Activated naive CD4-positive, alpha-beta T cell treated with anti-CD3 and anti-CD28 coated beads, Interleukin-2, amount 10 ng/mL, durations not matched to agents 7 days and 5 days (primary cell): ENCODE measurements at regions not wholly inside any gene's neighbourhood (a gene's known extent, or its start where the extent isn't known, plus 50 kb on each side); places are given as distances from the start of the nearest gene placed in this dataset.

Source experiments
- CTCF ChIA-PET: fragments of 350-600 bp; sonication (Branson Sonifier 250); formaldehyde crosslinking; loops from one replicate; lab custom pipeline; 2021; ENCODE audit warnings: antibody characterized with exemption; lab: Charles Lee
- DNase-seq: peaks from one replicate; pipeline ENCODE4 v3.0.0-alpha.2; 2020
- H3K27ac Mint-ChIP-seq: one replicate; pipeline ENCODE4 v1.8.0; 2021; ENCODE audit warnings: mild to moderate bottlenecking, moderate library complexity, mixed read lengths
- H3K27me3 Mint-ChIP-seq: one replicate; pipeline ENCODE4 v1.8.0; 2021; ENCODE audit warnings: mild to moderate bottlenecking, mixed read lengths
- H3K36me3 Mint-ChIP-seq: one replicate; pipeline ENCODE4 v1.8.0; 2021; ENCODE audit warnings: mixed read lengths
- H3K4me1 Mint-ChIP-seq: one replicate; pipeline ENCODE4 v1.8.0; 2021; ENCODE audit warnings: mixed read lengths
- H3K4me3 Mint-ChIP-seq: one replicate; pipeline ENCODE4 v1.8.0; 2021; ENCODE audit warnings: mild to moderate bottlenecking, moderate library complexity, mixed read lengths
- H3K9me3 Mint-ChIP-seq: one replicate; pipeline ENCODE4 v1.8.0; 2021; ENCODE audit warnings: mixed read lengths

DNA sequence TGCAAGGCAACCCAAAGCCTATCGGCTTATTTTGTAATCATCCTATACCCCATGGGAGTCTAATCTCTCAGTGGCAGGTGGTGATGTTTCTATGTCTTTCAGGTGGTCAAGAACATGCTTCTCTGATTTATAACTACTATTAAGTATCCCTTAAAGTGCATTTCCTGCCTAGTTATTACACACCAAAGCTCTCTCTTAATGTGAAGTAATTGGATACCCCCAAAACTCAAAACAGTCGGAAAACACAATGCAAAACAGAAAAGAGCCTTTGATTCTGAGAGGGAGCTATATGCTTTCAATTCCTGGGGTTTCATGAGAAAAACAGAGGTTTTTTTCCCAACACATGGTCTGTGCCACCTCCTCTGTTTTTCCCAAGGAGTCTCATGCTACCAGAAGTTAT is 416.4 kb downstream of the CSNK1G3 start:
- no peak for DNase-seq
- CTCF ChIA-PET, result no interaction called here
- Mint-ChIP-seq H3K4me3 (no peak overlapping the region), H3K27me3 (no peaks in the 10 kb centered on the region), H3K27ac (no peak overlapping the region), H3K9me3 (peaks cover 4% of the 10 kb centered on the region), H3K4me1 (no peaks in the 10 kb centered on the region), H3K36me3 (no peaks in the 10 kb centered on the region)

DNA sequence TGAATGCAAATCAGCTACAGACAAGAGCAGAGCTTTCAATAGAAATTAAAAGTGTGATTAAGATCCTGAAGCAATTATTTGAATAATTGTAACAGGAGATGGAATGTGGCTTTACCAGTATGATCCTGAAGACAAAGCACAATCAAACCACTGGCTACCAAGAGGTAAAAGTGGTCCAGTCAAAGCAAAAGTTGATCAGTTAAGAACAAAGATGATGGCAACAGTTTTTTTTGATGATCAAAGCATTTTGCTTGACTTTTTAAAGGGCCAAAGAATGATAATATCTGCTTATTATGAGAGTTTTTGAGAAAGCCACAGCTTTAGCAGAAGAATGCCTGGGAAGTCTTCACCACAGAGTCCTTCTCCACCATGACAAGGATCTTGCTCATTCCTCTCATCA is 409.2 kb downstream of the CSNK1G3 start:
- no peak for DNase-seq
- Mint-ChIP-seq H3K36me3 (no peaks in the 10 kb centered on the region), H3K4me3 (no peak overlapping the region), H3K4me1 (no peaks in the 10 kb centered on the region), H3K27me3 (no peaks in the 10 kb centered on the region), H3K27ac (no peak overlapping the region), H3K9me3 (no peaks in the 10 kb centered on the region)
- CTCF ChIA-PET, result no interaction called here

- H3K36me3 Mint-ChIP-seq, result no peaks in the 10 kb centered on the region
- H3K27me3 Mint-ChIP-seq, result no peaks in the 10 kb centered on the region
- no peak overlapping the region for H3K4me3 Mint-ChIP-seq
- DNase-seq, result no peak
- no peak overlapping the region for H3K27ac Mint-ChIP-seq
- H3K4me1 Mint-ChIP-seq, result no peaks in the 10 kb centered on the region
- peaks cover 5% of the 10 kb centered on the region for H3K9me3 Mint-ChIP-seq
- CTCF ChIA-PET, result no interaction called here
These were observed 404.6 kb downstream of the CSNK1G3 start for GRCh38 chr5:123916345-123917121.

DNA sequence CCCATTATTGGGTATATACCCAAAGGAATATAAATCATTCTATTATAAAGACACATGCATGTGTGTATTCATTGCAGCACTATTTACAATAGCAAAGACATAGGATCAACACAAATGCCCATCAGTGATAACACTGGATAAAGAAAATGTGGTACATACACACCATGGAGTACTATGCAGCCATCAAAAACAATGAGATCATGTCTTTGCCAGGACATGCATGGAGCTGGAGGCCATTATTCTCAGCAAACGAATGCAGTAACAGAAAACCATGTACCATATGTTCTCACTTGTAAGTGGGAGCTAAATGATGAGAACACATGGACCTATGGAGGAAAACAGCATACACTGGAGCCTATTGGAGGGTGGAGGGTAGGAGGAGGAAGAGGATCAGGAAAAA is 402.4 kb downstream of the CSNK1G3 start:
- Mint-ChIP-seq H3K36me3 (no peaks in the 10 kb centered on the region), H3K27ac (no peak overlapping the region), H3K4me3 (no peak overlapping the region), H3K27me3 (no peaks in the 10 kb centered on the region), H3K9me3 (peaks cover 5% of the 10 kb centered on the region), H3K4me1 (no peaks in the 10 kb centered on the region)
- no peak for DNase-seq
- CTCF ChIA-PET, result no interaction called here

- H3K27me3 Mint-ChIP-seq, result no peaks in the 10 kb centered on the region
- no peaks in the 10 kb centered on the region for H3K36me3 Mint-ChIP-seq
- no peaks in the 10 kb centered on the region for H3K9me3 Mint-ChIP-seq
- no peak for DNase-seq
- no peak overlapping the region for H3K27ac Mint-ChIP-seq
- CTCF ChIA-PET, result no interaction called here
- no peak overlapping the region for H3K4me3 Mint-ChIP-seq
- H3K4me1 Mint-ChIP-seq, result no peaks in the 10 kb centered on the region
These were observed 395.4 kb downstream of the CSNK1G3 start for GRCh38 chr5:123907349-123907748.

DNA sequence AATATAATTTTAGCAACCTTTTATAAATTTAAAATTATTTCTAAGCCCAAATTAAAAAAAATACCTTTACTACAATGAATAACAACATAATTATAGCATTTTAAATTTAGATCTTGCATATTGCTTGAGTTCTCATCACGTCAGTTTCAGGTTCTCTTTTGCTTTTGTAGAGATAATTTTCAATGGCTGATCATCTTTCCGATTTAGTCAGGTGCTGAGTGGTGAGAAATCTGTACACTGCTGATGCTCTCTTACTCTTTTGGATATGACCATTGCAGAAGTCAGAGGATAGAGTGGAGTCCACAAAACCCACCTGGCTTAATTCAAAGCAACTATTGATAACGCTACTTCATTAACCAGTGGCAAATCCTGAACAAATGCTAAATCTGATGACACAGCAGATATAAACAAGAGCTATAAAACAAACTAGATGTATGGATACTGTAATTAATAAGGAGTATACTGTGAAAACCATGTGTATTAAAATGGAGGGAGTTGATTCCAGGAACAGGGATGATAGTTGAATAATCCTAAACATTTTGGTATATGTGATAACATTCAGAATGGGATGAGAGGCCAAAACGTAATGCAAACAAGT is 394.8 kb downstream of the CSNK1G3 start:
- H3K4me3 Mint-ChIP-seq, result no peak overlapping the region
- CTCF ChIA-PET, result no interaction called here

GRCh38 chr5:123885081-123885480 is 373.1 kb downstream of the CSNK1G3 start:
- no peak overlapping the region for H3K4me3 Mint-ChIP-seq
- H3K27me3 Mint-ChIP-seq, result no peaks in the 10 kb centered on the region
- CTCF ChIA-PET, result no interaction called here
- no peaks in the 10 kb centered on the region for H3K9me3 Mint-ChIP-seq
- no peak overlapping the region for H3K27ac Mint-ChIP-seq
- no peaks in the 10 kb centered on the region for H3K4me1 Mint-ChIP-seq
- no peaks in the 10 kb centered on the region for H3K36me3 Mint-ChIP-seq
- DNase-seq, result no peak

More for the DNA sequence above, 394.8 kb downstream of the CSNK1G3 start:
- no peak overlapping the region for H3K27ac Mint-ChIP-seq
- no peaks in the 10 kb centered on the region for H3K4me1 Mint-ChIP-seq
- no peaks in the 10 kb centered on the region for H3K27me3 Mint-ChIP-seq
- H3K9me3 Mint-ChIP-seq, result no peaks in the 10 kb centered on the region
- H3K36me3 Mint-ChIP-seq, result no peaks in the 10 kb centered on the region
- DNase-seq, result no peak

GRCh38 chr5:123882965-123883345 is 371.0 kb downstream of the CSNK1G3 start:
- no peak overlapping the region for H3K4me3 Mint-ChIP-seq
- no peaks in the 10 kb centered on the region for H3K9me3 Mint-ChIP-seq
- H3K27ac Mint-ChIP-seq, result no peak overlapping the region
- H3K4me1 Mint-ChIP-seq, result no peaks in the 10 kb centered on the region
- H3K36me3 Mint-ChIP-seq, result no peaks in the 10 kb centered on the region
- CTCF ChIA-PET, result no interaction called here
- no peaks in the 10 kb centered on the region for H3K27me3 Mint-ChIP-seq
- no peak for DNase-seq

GRCh38 chr5:123882319-123882964 is 370.5 kb downstream of the CSNK1G3 start:
- H3K27me3 Mint-ChIP-seq, result no peaks in the 10 kb centered on the region
- no peaks in the 10 kb centered on the region for H3K9me3 Mint-ChIP-seq
- H3K27ac Mint-ChIP-seq, result no peak overlapping the region
- no peak overlapping the region for H3K4me3 Mint-ChIP-seq
- CTCF ChIA-PET, result no interaction called here
- no peaks in the 10 kb centered on the region for H3K36me3 Mint-ChIP-seq
- H3K4me1 Mint-ChIP-seq, result no peaks in the 10 kb centered on the region
- no peak for DNase-seq

- no peaks in the 10 kb centered on the region for H3K36me3 Mint-ChIP-seq
- no peak for DNase-seq
- no peak overlapping the region for H3K27ac Mint-ChIP-seq
- no peaks in the 10 kb centered on the region for H3K9me3 Mint-ChIP-seq
- no peaks in the 10 kb centered on the region for H3K4me1 Mint-ChIP-seq
- CTCF ChIA-PET, result no interaction called here
- no peak overlapping the region for H3K4me3 Mint-ChIP-seq
- H3K27me3 Mint-ChIP-seq, result no peaks in the 10 kb centered on the region
These were observed 369.8 kb downstream of the CSNK1G3 start for GRCh38 chr5:123881759-123882244.

DNA sequence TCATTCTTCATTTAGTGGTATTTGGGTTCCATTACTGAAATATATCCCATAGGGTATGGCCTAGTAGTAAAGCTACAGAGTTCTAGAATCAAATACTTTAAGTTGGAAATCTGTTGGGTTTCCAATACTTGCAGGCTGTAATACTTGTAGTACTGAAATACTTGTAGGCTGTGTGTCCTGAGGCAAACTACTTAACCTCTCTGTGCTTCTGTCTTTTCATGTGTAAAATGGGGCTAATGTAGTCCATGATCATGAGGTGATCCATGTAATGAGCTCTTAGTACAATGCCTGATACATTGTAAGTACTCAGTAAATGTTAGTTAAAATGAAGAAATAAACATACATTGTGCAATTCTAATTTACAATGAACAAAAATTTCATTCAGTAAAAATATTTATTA is 368.9 kb downstream of the CSNK1G3 start:
- H3K9me3 Mint-ChIP-seq, result no peaks in the 10 kb centered on the region
- no peaks in the 10 kb centered on the region for H3K4me1 Mint-ChIP-seq
- H3K27me3 Mint-ChIP-seq, result no peaks in the 10 kb centered on the region
- no peaks in the 10 kb centered on the region for H3K36me3 Mint-ChIP-seq
- CTCF ChIA-PET, result no interaction called here
- no peak overlapping the region for H3K27ac Mint-ChIP-seq
- no peak for DNase-seq
- no peak overlapping the region for H3K4me3 Mint-ChIP-seq

DNA sequence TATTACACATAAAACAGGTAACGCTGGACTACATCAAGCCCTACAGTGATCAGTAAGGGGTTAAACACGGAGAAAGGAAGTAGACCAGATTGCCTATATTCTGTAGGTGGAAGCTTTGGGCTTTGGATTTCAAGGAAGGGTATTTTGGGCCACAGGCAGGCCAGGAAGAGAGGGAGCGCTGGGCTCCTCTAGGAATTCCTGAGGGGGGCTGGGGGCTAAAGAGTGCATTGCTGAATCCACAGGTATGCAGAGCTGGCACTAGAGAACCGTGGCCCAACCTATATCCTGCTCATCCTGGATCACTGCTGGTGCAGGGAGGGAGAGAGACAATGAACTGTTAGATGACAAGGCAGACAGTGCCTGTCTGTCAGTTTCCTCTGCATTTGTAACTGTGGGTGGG is 367.1 kb downstream of the CSNK1G3 start:
- Mint-ChIP-seq H3K9me3 (no peaks in the 10 kb centered on the region), H3K4me3 (no peak overlapping the region), H3K27me3 (no peaks in the 10 kb centered on the region), H3K4me1 (no peaks in the 10 kb centered on the region), H3K27ac (no peak overlapping the region), H3K36me3 (no peaks in the 10 kb centered on the region)
- CTCF ChIA-PET, result no interaction called here
- no peak for DNase-seq

DNA sequence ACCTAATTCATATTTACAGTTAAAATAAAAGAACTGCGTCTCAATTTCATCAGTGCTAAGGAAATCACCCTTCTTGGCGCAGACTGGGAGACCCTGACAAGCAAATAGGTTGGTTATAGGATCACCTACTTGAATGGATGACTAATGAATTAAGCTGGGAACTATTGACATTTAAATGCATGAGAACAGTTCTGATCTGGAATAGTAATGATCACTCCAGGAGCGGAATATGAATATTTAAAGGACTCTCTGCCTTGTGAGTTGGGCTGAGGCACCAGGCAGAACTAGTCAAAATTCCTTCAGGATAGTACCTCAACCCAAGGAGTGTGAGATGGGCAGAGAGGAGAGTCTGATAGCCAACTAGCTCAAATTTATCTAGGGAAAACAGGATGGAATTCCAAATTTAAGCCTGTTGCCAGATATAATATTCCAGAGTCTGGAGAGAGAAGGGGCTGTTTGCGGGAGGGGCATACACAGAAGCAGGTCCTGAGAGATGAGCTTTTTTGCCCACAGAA is 364.4 kb downstream of the CSNK1G3 start:
- Mint-ChIP-seq H3K27me3 (no peaks in the 10 kb centered on the region), H3K36me3 (no peaks in the 10 kb centered on the region), H3K4me3 (no peak overlapping the region), H3K9me3 (no peaks in the 10 kb centered on the region), H3K4me1 (no peaks in the 10 kb centered on the region), H3K27ac (no peak overlapping the region)
- CTCF ChIA-PET, result no interaction called here
- DNase-seq, result no peak

DNA sequence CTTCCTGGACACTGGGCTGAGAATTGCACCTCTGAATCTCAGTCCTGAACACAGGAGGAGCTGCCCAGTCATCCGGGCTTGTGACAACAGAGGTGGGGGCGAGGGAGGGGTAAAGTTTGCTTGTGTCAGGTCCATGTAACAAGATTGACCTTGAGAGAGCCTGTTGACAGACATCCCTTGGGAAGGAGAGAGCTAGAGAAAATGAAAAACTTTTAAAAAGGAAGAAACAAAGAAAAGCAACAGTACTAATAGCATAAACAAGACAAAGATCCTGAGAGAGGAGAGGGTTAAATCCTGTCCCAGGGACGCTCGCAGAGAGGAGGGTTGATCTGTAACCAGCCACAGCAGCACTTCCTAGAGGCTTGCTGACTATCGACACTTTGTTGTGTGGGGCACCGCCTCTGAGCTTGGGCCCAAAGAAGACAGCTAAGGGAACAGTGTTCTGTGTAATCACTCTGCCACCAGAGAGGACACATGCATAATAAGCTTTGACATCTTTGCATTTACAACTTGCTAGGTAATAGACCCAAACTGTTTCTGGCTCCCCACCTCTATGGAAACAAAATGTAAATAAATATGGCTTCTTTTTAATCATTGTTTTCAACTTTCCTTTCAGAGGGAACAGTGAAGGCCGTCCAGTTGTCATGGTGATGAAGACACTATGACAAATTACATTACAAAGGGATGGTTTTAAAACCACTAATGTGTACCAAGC is 363.7 kb downstream of the CSNK1G3 start:
- CTCF ChIA-PET, result no interaction called here
- no peaks in the 10 kb centered on the region for H3K36me3 Mint-ChIP-seq
- no peaks in the 10 kb centered on the region for H3K4me1 Mint-ChIP-seq
- H3K9me3 Mint-ChIP-seq, result no peaks in the 10 kb centered on the region
- no peak overlapping the region for H3K4me3 Mint-ChIP-seq
- no peak overlapping the region for H3K27ac Mint-ChIP-seq
- no peak for DNase-seq
- H3K27me3 Mint-ChIP-seq, result no peaks in the 10 kb centered on the region
